ENCODE measurements at regions not wholly inside any gene's neighbourhood (a gene's known extent, or its start where the extent isn't known, plus 50 kb on each side); places are given as distances from the start of the nearest gene placed in this dataset.

DNA sequence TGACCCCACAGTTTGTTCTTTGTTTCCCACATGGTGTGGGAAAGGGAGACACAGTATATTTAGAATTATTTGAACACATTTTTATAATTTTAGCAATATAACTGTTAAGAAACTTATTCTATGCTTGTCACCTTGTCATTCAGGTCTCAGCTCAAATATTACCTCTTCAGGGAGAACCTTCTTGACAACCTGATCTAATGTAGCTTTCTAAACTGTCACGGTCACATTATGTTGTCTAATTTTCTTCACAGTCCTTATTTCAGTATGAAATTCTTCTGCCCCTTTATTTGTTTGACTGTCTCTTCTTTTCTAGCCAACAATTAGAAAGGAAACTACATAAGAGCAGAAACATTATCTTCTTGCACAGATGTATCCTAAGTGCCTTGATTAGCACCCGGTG lies 304.3 kb upstream of the PARD3B start:
- TF ChIP-seq, protein P1, sequence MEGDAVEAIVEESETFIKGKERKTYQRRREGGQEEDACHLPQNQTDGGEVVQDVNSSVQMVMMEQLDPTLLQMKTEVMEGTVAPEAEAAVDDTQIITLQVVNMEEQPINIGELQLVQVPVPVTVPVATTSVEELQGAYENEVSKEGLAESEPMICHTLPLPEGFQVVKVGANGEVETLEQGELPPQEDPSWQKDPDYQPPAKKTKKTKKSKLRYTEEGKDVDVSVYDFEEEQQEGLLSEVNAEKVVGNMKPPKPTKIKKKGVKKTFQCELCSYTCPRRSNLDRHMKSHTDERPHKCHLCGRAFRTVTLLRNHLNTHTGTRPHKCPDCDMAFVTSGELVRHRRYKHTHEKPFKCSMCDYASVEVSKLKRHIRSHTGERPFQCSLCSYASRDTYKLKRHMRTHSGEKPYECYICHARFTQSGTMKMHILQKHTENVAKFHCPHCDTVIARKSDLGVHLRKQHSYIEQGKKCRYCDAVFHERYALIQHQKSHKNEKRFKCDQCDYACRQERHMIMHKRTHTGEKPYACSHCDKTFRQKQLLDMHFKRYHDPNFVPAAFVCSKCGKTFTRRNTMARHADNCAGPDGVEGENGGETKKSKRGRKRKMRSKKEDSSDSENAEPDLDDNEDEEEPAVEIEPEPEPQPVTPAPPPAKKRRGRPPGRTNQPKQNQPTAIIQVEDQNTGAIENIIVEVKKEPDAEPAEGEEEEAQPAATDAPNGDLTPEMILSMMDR (IDR thresholded peaks at IDR 0.05; ENCODE audit: control extremely low read depth, extremely low read depth, low read depth, missing control alignments) = no peak
- ChIA-PET POLR2A (no interaction called here), CTCF (no interaction called here)
- DNase-seq (ENCODE audit: extremely low spot score) = no peak

DNA sequence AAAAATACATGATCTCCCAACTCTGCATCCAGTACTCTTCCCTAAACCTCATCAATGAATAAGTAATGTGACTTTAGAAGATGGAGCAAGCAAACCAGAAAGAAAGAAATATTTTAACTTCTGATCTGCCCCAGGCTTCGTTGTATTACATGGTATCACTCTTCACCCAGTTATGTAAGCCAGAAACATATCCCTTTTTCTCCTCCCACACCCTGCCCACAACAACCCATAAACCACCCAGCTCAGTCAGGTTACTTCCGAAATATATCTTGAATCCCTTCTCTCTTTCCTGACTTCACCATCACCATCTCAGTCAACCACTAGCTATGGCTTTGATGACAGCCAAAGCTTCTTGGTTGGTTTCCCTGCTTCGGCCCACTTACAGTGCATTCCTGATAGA lies 295.8 kb upstream of the PARD3B start:
- ChIA-PET CTCF (interaction anchor here (6.1 kb wide), 1 partner anchor 11 kb away, joined by 45 read pairs; no protein-coding TSS in a partner anchor), POLR2A (no interaction called here)
- no peak for DNase-seq (ENCODE audit: extremely low spot score)
- TF ChIP-seq, protein P1 (IDR thresholded peaks at IDR 0.05; ENCODE audit: control extremely low read depth, extremely low read depth, low read depth, missing control alignments) = no peak

DNA sequence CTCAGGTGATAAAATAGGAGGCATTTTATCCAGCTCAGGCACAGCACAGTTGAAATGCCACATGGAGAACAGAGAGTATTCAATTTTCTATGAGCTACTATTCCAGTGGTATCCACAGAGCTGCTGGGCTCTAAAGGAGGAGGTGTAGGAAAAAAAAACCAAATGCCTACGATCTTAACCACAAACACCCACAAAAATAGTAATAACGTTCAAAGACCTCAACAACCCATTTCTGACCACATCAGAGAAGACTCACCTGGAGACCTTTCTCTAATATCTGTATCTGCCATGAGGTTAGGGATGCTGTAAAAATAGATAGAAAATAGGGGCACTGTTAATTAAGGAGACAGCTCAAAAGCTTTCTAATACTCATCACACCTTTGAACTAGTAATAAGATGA lies 294.6 kb upstream of the PARD3B start:
- ChIA-PET POLR2A (no interaction called here), CTCF (interaction anchor here (1.3 to 6.1 kb wide), 2 partner anchors 10 to 1675 kb away, joined by 3 to 45 read pairs; no protein-coding TSS in a partner anchor)
- DNase-seq (ENCODE audit: extremely low spot score) = no peak
- TF ChIP-seq, protein P1 (IDR thresholded peaks at IDR 0.05; ENCODE audit: control extremely low read depth, extremely low read depth, low read depth, missing control alignments) = no peak

DNA sequence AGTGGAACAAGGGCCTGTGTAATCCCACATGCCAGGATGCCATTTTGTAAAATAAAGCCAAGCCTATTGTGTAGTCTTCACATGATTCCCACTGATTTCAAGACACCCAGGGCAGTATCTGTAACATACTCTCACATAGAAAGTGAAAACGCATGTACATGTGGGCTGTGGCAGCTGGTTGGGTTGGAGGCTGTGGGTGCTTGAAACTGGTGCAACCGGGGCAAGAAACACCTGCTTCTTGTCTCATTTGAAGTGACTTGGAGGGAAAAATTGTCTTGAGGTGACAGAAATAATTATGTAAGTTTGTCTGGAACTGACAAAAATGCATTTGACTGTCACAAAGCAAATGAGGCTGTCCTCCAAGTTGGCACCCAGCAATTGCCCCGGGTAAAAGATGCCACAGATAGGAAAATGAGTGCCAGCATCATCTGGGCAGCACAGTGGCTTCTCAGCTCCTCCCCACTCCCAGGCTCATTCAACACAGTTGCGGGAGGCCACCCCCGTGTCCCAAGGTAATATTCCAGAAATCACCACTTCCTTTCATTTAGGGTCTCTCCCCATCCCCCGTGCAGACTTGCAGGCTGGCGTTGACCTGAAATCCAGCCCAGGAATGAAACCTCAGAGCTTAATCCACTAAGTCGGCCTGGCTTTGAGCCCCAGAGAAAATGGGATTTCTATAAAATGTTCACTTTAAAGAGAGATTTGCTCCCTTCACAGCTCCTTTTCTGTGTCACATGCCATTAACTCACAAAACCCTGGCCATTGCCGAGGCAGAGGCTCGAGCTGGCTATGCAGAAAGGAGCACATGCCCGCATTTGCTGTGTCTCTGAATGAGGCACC lies 293.9 kb upstream of the PARD3B start:
- CTCF ChIA-PET = interaction anchor here (1.3 to 6.1 kb wide), 2 partner anchors 9 to 1675 kb away, joined by 3 to 45 read pairs; no protein-coding TSS in a partner anchor

DNA sequence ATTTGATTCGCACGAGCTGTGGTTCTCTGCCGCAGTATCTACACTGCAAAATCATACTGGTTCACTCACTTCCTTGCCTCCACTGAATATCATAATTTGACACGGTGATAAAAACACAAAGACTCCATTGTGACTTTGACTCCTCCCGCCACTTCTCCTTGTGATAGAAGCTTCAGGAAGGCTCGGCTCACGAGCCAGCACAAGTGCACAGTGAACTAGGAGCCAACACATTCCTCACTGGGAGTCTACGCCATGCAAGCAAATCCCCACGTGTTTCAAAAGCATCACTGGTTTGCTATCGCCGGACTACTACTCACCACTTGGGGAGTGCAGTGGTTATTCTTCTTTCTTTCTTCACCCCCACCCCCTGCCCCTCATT lies 293.3 kb upstream of the PARD3B start:
- DNase-seq (ENCODE audit: extremely low spot score) = no peak
- CTCF ChIA-PET = interaction anchor here (6.1 kb wide), 1 partner anchor 9 kb away, joined by 45 read pairs; no protein-coding TSS in a partner anchor
- POLR2A ChIA-PET = no interaction called here
- TF ChIP-seq, protein P1 (IDR thresholded peaks at IDR 0.05; ENCODE audit: control extremely low read depth, extremely low read depth, low read depth, missing control alignments) = no peak

More for the DNA sequence above, 293.9 kb upstream of the PARD3B start:
- no peak for DNase-seq (ENCODE audit: extremely low spot score)
- TF ChIP-seq, protein P1 (IDR thresholded peaks at IDR 0.05; ENCODE audit: control extremely low read depth, extremely low read depth, low read depth, missing control alignments) = no peak
- POLR2A ChIA-PET = no interaction called here

- POLR2A ChIA-PET = no interaction called here
- CTCF ChIA-PET = interaction anchor here (1.1 kb wide), 1 partner anchor 13 kb away, joined by 3 read pairs; no protein-coding TSS in a partner anchor
- TF ChIP-seq, protein P1 (IDR thresholded peaks at IDR 0.05; ENCODE audit: control extremely low read depth, extremely low read depth, low read depth, missing control alignments) = no peak
- DNase-seq (ENCODE audit: extremely low spot score) = no peak
Measured at GRCh38 chr2:204255071-204255470, 290.2 kb upstream of the PARD3B start.

All from GM10248 (cell line).